CD4-positive, alpha-beta T cell treated with Interleukin-1 beta for 1 hour (primary cell): ENCODE measurements at regions not wholly inside any gene's neighbourhood (a gene's known extent, or its start where the extent isn't known, plus 50 kb on each side); places are given as distances from the start of the nearest gene placed in this dataset.

Experiments used
- DNase-seq, 2 donors: peaks; one replicate each; pipeline ENCODE4 v3.0.0-alpha.2; 2020 to 2022

DNA sequence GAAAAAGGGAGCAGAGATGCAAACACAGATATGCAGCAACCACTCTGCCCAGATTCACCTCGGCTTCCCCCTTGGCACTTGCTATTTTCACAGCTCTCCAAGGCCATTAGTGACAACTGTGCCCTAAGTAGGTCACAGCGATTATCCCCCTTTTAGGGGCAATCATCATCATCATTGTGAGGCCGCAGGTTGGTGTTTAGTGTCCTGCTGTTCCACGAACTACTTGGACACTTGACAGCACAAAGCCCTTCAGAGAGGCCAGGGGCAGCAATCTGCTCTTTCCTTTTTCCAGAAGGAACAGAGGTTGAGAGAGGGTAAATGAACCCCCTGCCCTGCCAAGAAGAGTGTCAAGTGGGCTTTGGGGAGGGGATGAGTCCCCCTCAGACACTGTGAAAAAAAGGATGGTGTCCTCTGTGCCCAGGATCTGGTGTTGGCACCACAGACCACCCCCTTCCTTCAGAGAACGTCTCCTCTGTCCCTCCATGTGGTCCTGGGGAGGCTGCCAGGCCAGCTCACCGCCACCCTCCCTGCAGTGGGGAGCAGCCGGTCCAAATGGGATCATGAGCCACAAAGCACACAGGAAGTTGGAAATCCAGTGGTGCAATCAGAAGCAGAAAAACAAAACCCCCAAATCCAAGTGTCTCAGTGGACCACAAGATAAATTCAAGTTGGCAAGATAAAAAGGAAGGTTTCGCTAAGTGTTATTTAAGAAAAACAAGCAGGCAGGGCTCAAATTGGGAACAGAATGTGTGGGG is 78.4 kb upstream of the MED9 start:
- no peak for DNase-seq

- DNase-seq = no peak
Measured at GRCh38 chr17:17398943-17399926, 77.6 kb upstream of the MED9 start.

DNA sequence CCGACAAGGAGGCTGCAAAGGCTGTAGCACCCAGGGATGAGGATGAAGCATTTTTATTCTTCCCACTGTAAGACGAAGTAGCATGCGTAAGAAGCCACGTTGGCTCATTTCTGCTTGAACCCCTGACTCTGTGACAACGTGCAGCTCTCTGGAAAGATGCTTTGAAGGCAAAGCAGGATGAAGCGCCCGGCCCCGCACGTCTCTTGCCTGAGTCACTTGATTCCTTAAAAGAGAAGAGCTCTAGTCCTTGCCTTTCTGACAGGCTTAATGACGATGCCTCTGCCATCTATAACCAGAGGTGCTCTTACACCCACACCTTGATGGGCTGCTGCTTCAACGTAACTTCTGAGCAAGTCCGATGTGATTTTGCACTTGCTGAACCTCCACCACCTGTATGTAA is 76.7 kb upstream of the MED9 start:
- no peak for DNase-seq

DNA sequence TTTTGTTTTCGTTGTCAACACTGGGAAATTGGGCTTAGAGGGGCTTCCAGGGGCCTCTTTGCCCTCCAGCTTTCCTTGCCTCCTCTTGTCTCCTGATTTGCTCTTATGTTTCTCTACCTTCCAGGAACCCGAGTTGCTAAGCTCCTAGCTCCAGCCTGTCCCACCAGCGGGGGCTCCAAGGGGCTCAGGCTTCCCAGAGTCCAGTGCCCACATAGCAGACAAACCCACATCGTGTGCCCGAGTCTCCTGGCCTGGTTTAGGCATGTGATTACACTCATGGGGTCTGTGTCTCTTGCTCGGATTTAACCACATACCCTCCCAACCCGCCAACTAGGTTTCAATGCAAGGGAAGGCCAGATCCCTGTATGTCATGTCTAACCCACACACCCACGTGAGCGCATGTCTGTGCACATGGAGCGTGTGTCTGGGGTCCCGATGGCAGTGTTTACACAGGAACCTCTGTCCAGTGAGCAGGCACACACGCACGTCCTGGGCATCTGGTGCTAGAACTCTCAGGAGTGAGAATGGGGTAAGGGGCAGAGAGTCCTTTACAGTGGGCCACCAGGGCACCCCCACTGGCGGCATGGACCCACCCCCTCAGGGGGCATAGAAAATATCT is 76.1 kb upstream of the MED9 start:
- no peak for DNase-seq

DNA sequence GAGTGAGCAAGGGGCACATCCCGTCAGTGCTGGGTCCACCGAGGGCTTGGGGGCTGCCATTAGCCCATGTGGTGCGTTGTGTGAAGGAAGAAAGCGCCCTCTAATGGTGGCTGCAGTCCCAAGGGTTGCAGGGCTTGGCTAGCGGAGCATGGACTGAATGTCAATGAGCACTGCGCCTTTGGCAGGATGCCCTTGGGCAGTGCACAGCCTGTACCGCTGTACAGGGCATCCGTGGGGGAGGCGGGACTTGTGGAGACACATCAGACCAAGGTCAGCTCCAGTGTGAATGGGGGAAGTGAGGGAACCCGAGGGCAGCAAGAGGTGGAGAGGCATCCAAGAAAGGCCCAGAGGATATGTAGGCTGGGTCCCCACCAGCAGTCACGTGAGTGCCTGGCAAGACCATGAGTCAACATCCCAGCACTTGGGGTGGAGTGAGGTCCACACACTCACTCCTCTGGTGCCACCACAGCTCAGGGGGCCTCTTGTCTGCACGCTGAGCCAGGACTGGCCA is 75.5 kb upstream of the MED9 start:
- DNase-seq = no peak

- DNase-seq = no peak
Measured at GRCh38 chr17:17402558-17402957, 74.2 kb upstream of the MED9 start.

GRCh38 chr17:17403065-17403464 is 73.7 kb upstream of the MED9 start:
- no peak for DNase-seq

GRCh38 chr17:17403899-17404576 is 72.8 kb upstream of the MED9 start:
- DNase-seq = peak; percentile 53 to 59

DNA sequence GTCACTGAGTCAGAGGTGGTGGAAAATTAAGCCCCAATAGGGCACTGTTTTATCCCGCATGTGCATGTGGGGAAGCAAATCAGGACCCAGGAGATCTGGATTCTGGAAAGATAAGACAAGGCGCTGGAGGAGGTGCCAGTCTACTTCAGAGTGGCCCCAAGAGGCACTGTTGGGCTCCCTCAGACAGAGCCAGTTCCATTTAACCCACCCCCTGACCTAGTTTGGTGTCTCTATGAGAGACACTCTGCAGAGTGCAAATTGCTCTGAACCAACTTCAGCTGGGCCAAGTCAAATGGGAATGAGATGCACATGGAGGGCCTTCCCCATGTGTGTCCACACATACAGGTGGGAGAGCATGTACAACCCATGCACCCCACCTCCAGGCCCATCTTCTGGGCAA is 71.1 kb upstream of the MED9 start:
- no peak for DNase-seq

- DNase-seq = no peak
Measured at GRCh38 chr17:17406225-17406624, 70.6 kb upstream of the MED9 start.

DNA sequence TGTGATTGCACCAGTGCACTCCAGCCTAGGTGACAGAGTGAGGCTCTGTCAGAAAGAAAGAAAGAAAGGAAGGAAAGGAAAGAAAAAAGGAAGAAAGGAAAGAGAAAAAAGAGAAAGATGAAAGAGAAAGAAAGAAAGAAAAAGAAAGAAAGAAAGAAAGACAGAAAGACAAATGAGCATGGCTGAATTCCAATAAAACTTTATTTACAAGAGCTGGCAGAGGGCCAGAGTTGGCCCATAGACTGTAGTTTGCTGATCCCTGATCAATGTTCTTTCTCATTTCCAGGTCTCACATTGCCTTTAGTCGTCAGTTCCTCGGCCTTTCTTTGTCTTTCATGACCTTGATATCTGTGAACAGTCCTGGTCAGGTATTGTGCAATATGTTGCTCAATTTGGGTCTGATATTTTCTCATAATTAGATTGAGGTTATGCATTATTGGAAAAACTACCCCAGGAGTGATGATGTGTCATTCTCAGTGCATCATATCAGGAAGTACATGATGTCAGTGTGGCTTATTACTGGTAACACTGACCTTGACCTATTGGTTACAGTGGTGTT is 68.5 kb upstream of the MED9 start:
- no peak for DNase-seq

- DNase-seq = no peak
Measured at GRCh38 chr17:17410357-17410756, 66.4 kb upstream of the MED9 start.

DNA sequence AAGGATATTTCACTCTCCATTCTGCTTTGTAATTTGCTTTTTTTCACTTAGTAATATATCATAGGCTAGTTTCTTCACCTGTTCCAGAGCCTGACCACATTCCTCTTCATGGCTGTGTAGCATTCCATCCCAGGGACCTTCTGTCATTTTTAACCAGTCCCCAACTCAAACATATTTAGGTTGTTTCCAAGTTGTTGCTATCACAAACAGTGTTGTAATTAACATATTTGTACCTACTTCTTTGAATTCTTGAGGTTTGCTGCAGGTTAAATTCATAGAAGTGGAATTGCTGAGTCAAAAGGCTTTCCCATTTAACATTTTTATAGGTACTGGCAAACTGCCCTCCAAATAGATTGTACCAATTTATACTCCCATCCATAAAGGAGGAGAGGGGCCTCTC is 65.1 kb upstream of the MED9 start:
- no peak for DNase-seq

DNA sequence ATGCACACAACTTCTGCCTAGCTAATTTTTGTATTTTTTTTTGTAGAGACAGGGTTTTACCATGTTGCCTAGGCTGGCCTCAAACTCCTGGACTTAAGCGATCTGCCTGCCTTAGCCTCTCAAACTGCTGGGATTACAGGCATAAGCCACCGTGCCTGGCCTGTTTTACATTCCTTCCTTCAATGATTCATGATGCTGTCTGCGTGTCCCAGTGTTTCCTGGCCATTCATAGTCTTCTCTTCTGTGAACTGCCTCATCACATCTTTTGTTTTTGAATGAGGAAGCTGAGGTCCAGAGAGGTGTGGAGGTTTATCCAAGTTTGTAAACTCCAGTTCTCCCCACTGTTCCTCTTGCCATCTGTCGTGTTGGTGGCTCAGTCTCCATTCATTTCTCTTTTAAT is 64.5 kb upstream of the MED9 start:
- DNase-seq = no peak

GRCh38 chr17:17413215-17413792 is 63.5 kb upstream of the MED9 start:
- DNase-seq = no peak

- DNase-seq = no peak
Measured at GRCh38 chr17:17413821-17414220, 63.0 kb upstream of the MED9 start.

DNA sequence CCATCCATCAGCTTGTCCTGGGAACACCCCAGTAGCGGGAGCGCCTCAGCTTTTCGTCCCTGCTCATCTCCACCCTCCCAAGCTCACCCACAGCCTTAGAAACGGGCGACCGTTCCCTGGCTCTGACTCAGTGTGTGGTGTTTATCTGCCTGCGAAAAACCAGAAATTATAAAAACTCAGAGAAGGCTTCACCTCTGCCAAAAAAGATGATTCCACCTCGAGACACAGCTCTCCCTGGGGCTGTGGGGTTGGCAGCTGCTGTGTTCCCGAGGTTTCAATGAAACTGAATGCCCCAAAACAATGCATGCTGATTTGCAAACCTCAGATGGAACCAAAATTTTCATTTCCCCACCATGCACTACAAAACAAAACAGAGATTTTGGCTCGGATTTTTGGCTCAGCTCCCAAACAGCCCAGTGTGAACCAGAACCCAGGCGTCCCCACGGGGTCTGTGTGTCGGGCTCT is 62.4 kb upstream of the MED9 start:
- no peak for DNase-seq

DNA sequence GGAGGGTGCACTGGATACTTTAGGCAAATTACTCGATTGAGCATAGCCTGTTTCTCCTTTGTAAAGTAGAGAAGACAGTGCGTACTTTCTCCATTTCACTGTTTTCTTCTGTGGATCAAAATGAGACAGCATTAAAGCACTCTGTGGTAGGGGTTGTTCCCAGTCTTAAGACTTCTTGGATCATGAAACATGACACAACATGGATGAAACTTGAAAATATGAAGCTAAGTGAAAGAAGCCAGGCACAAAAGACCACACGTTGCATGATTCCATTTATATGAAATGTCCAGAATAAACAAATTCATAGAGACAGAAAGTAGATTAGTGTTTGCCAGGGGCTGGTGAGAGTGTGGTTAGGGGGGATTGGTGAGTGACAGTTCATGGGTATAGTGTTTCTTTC is 61.8 kb upstream of the MED9 start:
- DNase-seq = no peak

DNA sequence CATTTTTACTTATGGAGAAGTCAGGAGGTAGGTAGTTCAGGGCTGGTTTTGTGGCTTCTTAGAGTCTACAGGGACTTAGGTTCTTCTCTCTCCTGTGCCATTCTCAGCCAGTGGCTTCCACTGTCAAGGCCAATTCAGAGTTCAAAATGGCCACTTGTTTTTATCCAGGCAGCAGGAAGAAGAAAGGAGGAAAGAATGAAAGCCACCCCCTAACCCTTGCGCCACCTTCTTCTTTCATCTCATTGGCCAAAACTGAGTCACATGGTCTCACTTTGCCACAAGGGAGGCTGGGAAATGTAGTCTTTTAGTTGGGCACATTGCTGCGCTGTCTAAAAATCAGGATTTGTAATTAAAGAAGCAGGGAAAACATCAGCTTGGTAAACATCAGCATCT is 60.8 kb upstream of the MED9 start:
- DNase-seq = peak; percentile 31 to 51

DNA sequence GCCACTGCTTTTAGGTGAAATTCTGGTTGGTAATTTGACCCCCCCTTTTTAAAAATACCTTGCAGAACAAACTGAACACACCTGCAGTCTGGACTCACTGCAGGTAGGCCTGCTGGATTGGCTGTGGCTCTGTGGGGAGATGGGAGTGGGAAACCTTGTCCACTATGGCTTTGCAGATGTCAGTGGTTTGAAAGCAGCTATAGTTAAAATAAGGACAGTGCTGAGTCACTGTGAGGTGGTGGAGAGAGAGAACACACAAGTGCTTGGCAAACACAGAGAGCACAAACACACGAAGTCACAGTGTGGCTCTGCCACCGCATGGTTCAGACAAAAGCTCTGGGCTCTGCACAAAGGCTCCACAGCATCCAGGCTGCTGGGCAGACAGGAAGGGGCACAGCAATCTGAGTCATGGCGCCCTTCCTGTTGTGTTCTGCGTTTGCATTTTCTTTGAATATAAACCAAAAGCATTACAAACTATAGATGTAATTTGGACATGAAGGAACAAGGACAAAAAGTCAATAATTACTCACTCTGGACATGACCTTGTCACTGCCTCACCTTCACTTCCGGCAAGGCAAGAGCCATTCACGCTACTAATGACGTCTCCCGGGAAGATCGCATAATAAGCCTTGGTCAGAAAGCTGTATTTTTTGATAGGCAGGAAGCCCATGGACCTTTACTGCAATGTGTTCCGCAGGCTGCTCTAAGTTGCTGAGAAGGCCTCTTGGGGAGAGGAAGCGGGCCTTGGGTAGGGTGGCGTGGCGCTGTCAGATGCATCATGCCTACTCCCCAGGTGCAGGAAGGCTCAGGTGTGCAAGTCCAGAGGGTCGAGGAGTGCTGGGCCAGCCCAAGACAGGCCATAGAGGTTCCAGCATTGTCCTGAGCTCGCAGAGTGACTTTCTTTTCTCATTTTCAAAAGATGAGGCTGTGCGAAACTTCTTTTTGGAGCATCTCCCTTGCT is 60.1 kb upstream of the MED9 start:
- peak in 1 of 2 donors; percentile 11 for DNase-seq

- DNase-seq = no peak
Measured at GRCh38 chr17:17417718-17418181, 59.0 kb upstream of the MED9 start.
